ENCODE measurements at regions not wholly inside any gene's neighbourhood (a gene's known extent, or its start where the extent isn't known, plus 50 kb on each side); places are given as distances from the start of the nearest gene placed in this dataset.
A peak's percentile ranks its signal among the peaks of the same experiment; 100 is the strongest.

- H3K4me2 ChIP-seq (ENCODE audit: insufficient read depth, low read length), result peak overlapping the region; percentile 8
- peak overlapping the region; percentile 39 for H3K27ac ChIP-seq (ENCODE audit: low read depth, low read length)
- peaks cover 14% of the 10 kb centered on the region for H3K4me1 ChIP-seq (ENCODE audit: insufficient read depth, low read length)
- no peaks in the 10 kb centered on the region for H3K9me3 ChIP-seq (ENCODE audit: low read depth, low read length)
- no peak for TF ChIP-seq CTCF (IDR thresholded peaks at IDR 0.05; ENCODE audit: extremely low read depth, low read depth, low read length)
- H4K20me1 ChIP-seq (ENCODE audit: insufficient read depth, low read length), result no peaks in the 10 kb centered on the region
- H3K36me3 ChIP-seq (ENCODE audit: insufficient read depth, low read length), result no peaks in the 10 kb centered on the region
- no peak overlapping the region for H3K4me3 ChIP-seq (ENCODE audit: insufficient read depth, low read length)
- no peaks in the 10 kb centered on the region for H3K27me3 ChIP-seq (ENCODE audit: insufficient read depth, low read length)
- H3K79me2 ChIP-seq (ENCODE audit: insufficient read depth, low read length), result no peaks in the 10 kb centered on the region
- peak; percentile 74 for DNase-seq (ENCODE audit: insufficient read length, low spot score, missing footprints)
- no peak overlapping the region for H2AFZ ChIP-seq (ENCODE audit: low read length)
Observed at GRCh38 chr12:77343291-77343690, 277.9 kb upstream of the E2F7 start.

DNA sequence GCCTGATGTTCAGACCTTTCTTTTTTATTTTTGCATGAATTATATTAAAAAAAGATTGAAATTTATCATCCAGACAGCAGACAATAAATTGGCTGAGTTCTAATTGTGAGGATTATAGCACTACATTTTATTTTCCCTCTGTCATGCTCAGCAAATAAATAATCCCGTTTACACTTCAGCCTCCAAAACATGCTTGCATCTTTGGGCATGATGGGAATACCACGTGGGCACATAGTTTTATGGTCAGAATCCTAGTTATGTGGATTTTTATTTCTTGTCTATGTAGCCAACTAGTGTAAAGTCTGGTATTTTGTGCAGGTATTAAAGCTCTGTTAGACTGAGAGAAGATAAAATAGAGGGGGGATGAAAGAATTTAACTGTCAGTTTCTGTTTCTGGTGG is 276.9 kb upstream of the E2F7 start:
- no peaks in the 10 kb centered on the region for H3K79me2 ChIP-seq (ENCODE audit: insufficient read depth, low read length)
- no peak overlapping the region for H3K27ac ChIP-seq (ENCODE audit: low read depth, low read length)
- no peaks in the 10 kb centered on the region for H3K36me3 ChIP-seq (ENCODE audit: insufficient read depth, low read length)
- H3K4me1 ChIP-seq (ENCODE audit: insufficient read depth, low read length), result peaks cover 18% of the 10 kb centered on the region
- H3K4me2 ChIP-seq (ENCODE audit: insufficient read depth, low read length), result no peak overlapping the region
- no peak for DNase-seq (ENCODE audit: insufficient read length, low spot score, missing footprints)
- no peak overlapping the region for H2AFZ ChIP-seq (ENCODE audit: low read length)
- H3K27me3 ChIP-seq (ENCODE audit: insufficient read depth, low read length), result no peaks in the 10 kb centered on the region
- no peak for TF ChIP-seq CTCF (IDR thresholded peaks at IDR 0.05; ENCODE audit: extremely low read depth, low read depth, low read length)
- no peaks in the 10 kb centered on the region for H3K9me3 ChIP-seq (ENCODE audit: low read depth, low read length)
- no peaks in the 10 kb centered on the region for H4K20me1 ChIP-seq (ENCODE audit: insufficient read depth, low read length)
- no peak overlapping the region for H3K4me3 ChIP-seq (ENCODE audit: insufficient read depth, low read length)

DNA sequence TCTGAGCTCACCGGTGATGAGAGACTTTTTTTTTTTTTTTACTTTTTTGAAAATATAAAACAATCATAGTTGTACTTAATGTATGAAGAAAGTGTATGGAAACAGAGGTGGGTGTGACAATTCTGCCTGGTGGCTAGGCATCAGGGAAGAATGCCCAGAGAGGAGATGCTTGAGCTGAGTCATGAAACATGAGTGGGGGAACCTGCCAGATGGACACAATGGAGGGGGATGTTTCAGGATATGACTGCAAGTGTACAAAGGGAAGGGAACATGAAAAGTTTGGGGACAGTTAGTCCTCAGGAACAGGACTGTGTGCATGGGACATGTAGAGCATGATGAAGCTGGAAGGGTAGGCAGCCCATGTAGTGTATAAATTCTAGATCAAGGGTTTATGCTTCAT is 274.2 kb upstream of the E2F7 start:
- H3K4me3 ChIP-seq (ENCODE audit: insufficient read depth, low read length), result no peak overlapping the region
- no peak overlapping the region for H2AFZ ChIP-seq (ENCODE audit: low read length)
- no peak overlapping the region for H3K27ac ChIP-seq (ENCODE audit: low read depth, low read length)
- no peaks in the 10 kb centered on the region for H3K9me3 ChIP-seq (ENCODE audit: low read depth, low read length)
- H3K79me2 ChIP-seq (ENCODE audit: insufficient read depth, low read length), result no peaks in the 10 kb centered on the region
- no peak for TF ChIP-seq CTCF (IDR thresholded peaks at IDR 0.05; ENCODE audit: extremely low read depth, low read depth, low read length)
- no peak for DNase-seq (ENCODE audit: insufficient read length, low spot score, missing footprints)
- H4K20me1 ChIP-seq (ENCODE audit: insufficient read depth, low read length), result no peaks in the 10 kb centered on the region
- no peaks in the 10 kb centered on the region for H3K27me3 ChIP-seq (ENCODE audit: insufficient read depth, low read length)
- peaks cover 17% of the 10 kb centered on the region for H3K4me1 ChIP-seq (ENCODE audit: insufficient read depth, low read length)
- no peak overlapping the region for H3K4me2 ChIP-seq (ENCODE audit: insufficient read depth, low read length)
- H3K36me3 ChIP-seq (ENCODE audit: insufficient read depth, low read length), result no peaks in the 10 kb centered on the region

DNA sequence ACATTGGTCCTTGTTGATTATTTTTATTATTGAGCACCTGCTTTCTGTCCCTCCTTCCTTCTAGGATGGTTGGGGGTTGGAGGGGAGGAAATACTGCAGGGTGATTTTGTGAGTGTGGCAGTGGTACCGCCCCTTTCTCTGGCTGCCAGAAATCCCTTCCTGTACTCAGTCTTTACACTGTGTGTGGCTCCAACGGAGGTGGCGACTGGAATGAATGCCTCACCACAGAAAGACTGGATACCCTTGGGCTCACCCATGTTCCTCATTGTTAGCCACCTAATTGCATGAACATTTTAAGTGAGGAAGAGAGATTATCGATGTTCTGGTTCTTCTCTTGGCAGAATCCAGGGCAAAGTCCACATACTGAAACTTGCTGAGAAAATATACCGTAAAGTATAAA is 272.0 kb upstream of the E2F7 start:
- H3K4me2 ChIP-seq (ENCODE audit: insufficient read depth, low read length), result peak overlapping the region; percentile 56

More for the DNA sequence above, 272.0 kb upstream of the E2F7 start:
- Histone ChIP-seq H3K79me2 (ENCODE audit: insufficient read depth, low read length) (no peaks in the 10 kb centered on the region), H4K20me1 (ENCODE audit: insufficient read depth, low read length) (no peaks in the 10 kb centered on the region), H3K4me1 (ENCODE audit: insufficient read depth, low read length) (peaks cover 5% of the 10 kb centered on the region), H3K9me3 (ENCODE audit: low read depth, low read length) (no peaks in the 10 kb centered on the region), H3K27ac (ENCODE audit: low read depth, low read length) (no peak overlapping the region), H3K4me3 (ENCODE audit: insufficient read depth, low read length) (peak overlapping the region; percentile 13), H3K36me3 (ENCODE audit: insufficient read depth, low read length) (no peaks in the 10 kb centered on the region), H2AFZ (ENCODE audit: low read length) (peak overlapping the region; percentile 9), H3K27me3 (ENCODE audit: insufficient read depth, low read length) (no peaks in the 10 kb centered on the region)
- no peak for DNase-seq (ENCODE audit: insufficient read length, low spot score, missing footprints)
- no peak for TF ChIP-seq CTCF (IDR thresholded peaks at IDR 0.05; ENCODE audit: extremely low read depth, low read depth, low read length)

Data from osteoblast (primary cell).